Endothelial cell of umbilical vein (primary cell): ENCODE measurements at regions not wholly inside any gene's neighbourhood (a gene's known extent, or its start where the extent isn't known, plus 50 kb on each side); places are given as distances from the start of the nearest gene placed in this dataset.

Experiments
- BruUV-seq: library from RNA; stranded (reverse); fragments of 400-500 nt; replicated peaks from 2 replicates; lab custom pipeline; 2021; lab: Mats Ljungman, UMichigan
- CTCF ChIA-PET: fragments of 300-600, 350-600 bp; sonication (Branson Sonifier 250); formaldehyde crosslinking; loops from one replicate; lab custom pipeline; 2021; ENCODE audit warnings: antibody characterized with exemption, inconsistent platforms; lab: Charles Lee
- POLR2A ChIA-PET: fragments of 300-600, 350-600 bp; sonication (Branson Sonifier 250); formaldehyde crosslinking; loops from one replicate; lab custom pipeline; 2021; ENCODE audit warnings: antibody characterized with exemption, inconsistent platforms; lab: Charles Lee
- DNase-seq: peaks from one replicate; pipeline ENCODE4 v3.0.0-alpha.2; 2011; ENCODE audit warnings: low read depth, low spot score
- FAIRE-seq: peaks from 2 replicates; lab custom pipeline; 2011; peaks lifted over from hg19 to GRCh38; lab: Jason Lieb, UNC
- H2AFZ ChIP-seq: 2 replicates; pipeline ENCODE4 v1.6.0; 2012; ENCODE audit warnings: low read depth, low read length, control low read depth, inconsistent platforms
- H3K27ac ChIP-seq: 2 replicates; pipeline ENCODE4 v1.5.1; 2011; ENCODE audit warnings: low read depth, mild to moderate bottlenecking, control low read depth, low read length, moderate library complexity; ENCODE audit not compliant: insufficient read depth
- H3K27me3 ChIP-seq, 2 experiments: 2 replicates each; pipeline versions ENCODE4 v1.6.0 to v1.6.1; 2011; ENCODE audit warnings: low read length in 2 of 2, mixed read lengths in 1 of 2; ENCODE audit not compliant: control insufficient read depth in 2 of 2, insufficient read depth in 2 of 2
- H3K36me3 ChIP-seq, 2 experiments: 2 replicates in 1 of 2; 3 replicates in 1 of 2; pipeline ENCODE4 v1.5.1; 2011; ENCODE audit warnings: low read length in 2 of 2, mild to moderate bottlenecking in 1 of 2, moderate library complexity in 1 of 2; ENCODE audit not compliant: control insufficient read depth in 2 of 2, insufficient read depth in 2 of 2; ENCODE audit errors: extremely low read depth in 1 of 2
- H3K4me1 ChIP-seq: 3 replicates; pipeline ENCODE4 v1.5.1; 2011; ENCODE audit warnings: mild to moderate bottlenecking, low read length; ENCODE audit not compliant: control insufficient read depth, insufficient read depth; ENCODE audit errors: extremely low read depth
- H3K4me2 ChIP-seq: 2 replicates; pipeline ENCODE4 v1.6.1; 2011; ENCODE audit warnings: low read length, control low read depth, mixed read lengths; ENCODE audit not compliant: insufficient read depth
- H3K4me3 ChIP-seq, 3 experiments: fragments of 200-600 bp in 1 of 3; sonication (generic), shearing (Covaris generic) in 1 of 3; replicated peaks in 1 of 3; 2 replicates each; pipeline ENCODE4 v1.5.1; 2011 to 2016; ENCODE audit warnings: control low read depth in 3 of 3, low read length in 3 of 3, mild to moderate bottlenecking in 2 of 3, inconsistent platforms in 1 of 3, low read depth in 1 of 3, moderate library complexity in 1 of 3; ENCODE audit not compliant: insufficient read depth in 1 of 3
- H3K79me2 ChIP-seq: 2 replicates; pipeline ENCODE4 v1.6.0; 2012; ENCODE audit warnings: low read length, inconsistent platforms; ENCODE audit not compliant: control insufficient read depth, insufficient read depth
- H3K9ac ChIP-seq: replicated peaks from 2 replicates; pipeline ENCODE3; 2011; ENCODE audit warnings: low read length, control low read depth; ENCODE audit not compliant: insufficient read depth; ENCODE audit errors: extremely low read depth
- H3K9me1 ChIP-seq: replicated peaks from 3 replicates; pipeline ENCODE4 v1.6.0; 2011; ENCODE audit warnings: mild to moderate bottlenecking, low read length; ENCODE audit not compliant: control insufficient read depth, insufficient read depth; ENCODE audit errors: extremely low read depth
- H3K9me3 ChIP-seq: replicated peaks from 2 replicates; pipeline ENCODE4 v1.5.1; 2012; ENCODE audit warnings: low read length, inconsistent platforms; ENCODE audit not compliant: control insufficient read depth, insufficient read depth
- H4K20me1 ChIP-seq: replicated peaks from 2 replicates; pipeline ENCODE3; 2011; ENCODE audit warnings: mild to moderate bottlenecking, low read length; ENCODE audit not compliant: control insufficient read depth, insufficient read depth; ENCODE audit errors: extremely low read depth
- EZH2 ChIP-seq: IDR thresholded peaks from 2 replicates; pipeline ENCODE4 v1.6.1; 2012; ENCODE audit warnings: borderline replicate concordance, low read depth, mild to moderate bottlenecking, moderate library complexity, low read length, inconsistent platforms; ENCODE audit not compliant: severe bottlenecking
- FOS ChIP-seq: IDR thresholded peaks from 2 replicates; pipeline ENCODE4 v1.6.1; 2011; ENCODE audit warnings: mild to moderate bottlenecking, low read length, moderate library complexity, borderline replicate concordance; ENCODE audit not compliant: insufficient read depth
- GATA2 ChIP-seq: IDR thresholded peaks from 2 replicates; pipeline ENCODE4 v1.7.0; 2011; ENCODE audit warnings: low read depth, mild to moderate bottlenecking, moderate library complexity, mixed read lengths, low read length; ENCODE audit not compliant: insufficient read length, insufficient read depth
- JUN ChIP-seq: IDR thresholded peaks from 2 replicates; pipeline ENCODE4 v1.6.1; 2011; ENCODE audit warnings: borderline replicate concordance, low read depth; ENCODE audit not compliant: insufficient read length, insufficient read depth
- MYC ChIP-seq: IDR thresholded peaks from one replicate; pipeline ENCODE4 v1.6.1; 2011; ENCODE audit warnings: mild to moderate bottlenecking, low read depth, low read length
- POLR2A ChIP-seq: IDR thresholded peaks from 2 replicates; pipeline ENCODE4 v1.6.1; 2012; ENCODE audit warnings: low read depth, mild to moderate bottlenecking, control low read depth, low read length
- POLR2AphosphoS5 ChIP-seq: IDR thresholded peaks from 2 replicates; pipeline ENCODE4 v1.6.1; 2012; ENCODE audit warnings: low read depth, mild to moderate bottlenecking, control low read depth, low read length, moderate library complexity; ENCODE audit not compliant: insufficient read depth
- dilution Hi-C: fragments of 300-500 bp; cut with MboI; formaldehyde crosslinking; loops from one replicate; pipeline ENCODE4 v1.15.0; 2019; ENCODE audit warnings: low sequenced_read_pairs; ENCODE audit not compliant: extremely low pct_ligation_motif_present
- intact Hi-C: fragments of 100-400 bp; cut with micrococcal nuclease; formaldehyde crosslinking; loops from one replicate; pipeline ENCODE4 v1.10.0; 2022
- TF ChIP-seq, protein P1 (sequence below), 2 donors: IDR thresholded peaks; 1 replicate in 1 of 2; 2 replicates in 1 of 2; pipeline ENCODE4 v1.5.1; 2011; ENCODE audit warnings: low read length in 2 of 2, mild to moderate bottlenecking in 2 of 2, moderate library complexity in 2 of 2, control low read depth in 1 of 2, inconsistent platforms in 1 of 2, low read depth in 1 of 2; ENCODE audit not compliant: insufficient read depth in 1 of 2; ENCODE audit errors: extremely low read depth in 1 of 2
- TF ChIP-seq, protein P2 (sequence below): IDR thresholded peaks from 2 replicates; pipeline ENCODE4 v1.6.1; 2011; ENCODE audit not compliant: insufficient read depth, insufficient read length

DNA sequence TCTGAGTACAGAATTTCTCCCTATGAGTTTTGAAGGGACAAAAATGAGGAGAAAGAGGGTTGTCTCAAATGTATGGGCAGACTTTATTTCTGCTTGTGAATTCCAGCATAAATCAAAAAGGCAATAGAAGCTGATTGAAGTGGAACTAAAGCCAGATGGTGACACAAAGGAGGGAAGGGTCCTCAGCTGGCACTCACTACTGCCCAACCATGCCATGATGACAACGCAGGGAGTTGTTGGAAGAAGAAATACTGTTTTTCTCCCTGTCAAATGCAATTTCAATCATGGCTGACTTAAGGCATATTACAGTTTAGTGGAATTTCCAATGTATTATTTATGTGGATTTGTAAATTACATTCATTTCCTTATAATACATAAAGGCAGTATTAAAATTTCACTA is 805.8 kb downstream of the ADGRL2 start:
- Histone ChIP-seq H3K9ac (no peak overlapping the region), H3K27me3 (no peaks in the 10 kb centered on the region), H3K27ac (no peak overlapping the region), H3K36me3 (no peaks in the 10 kb centered on the region), H3K9me3 (no peaks in the 10 kb centered on the region), H3K9me1 (no peaks in the 10 kb centered on the region), H3K79me2 (no peaks in the 10 kb centered on the region), H2AFZ (no peak overlapping the region), H3K4me2 (no peak overlapping the region), H3K4me3 (no peak overlapping the region), H3K4me1 (no peaks in the 10 kb centered on the region), H4K20me1 (no peaks in the 10 kb centered on the region)
- TF ChIP-seq FOS (no peak), MYC (no peak), GATA2 (no peak), EZH2 (no peak), POLR2A (no peak), JUN (no peak), POLR2AphosphoS5 (no peak)
- TF ChIP-seq, protein P1, sequence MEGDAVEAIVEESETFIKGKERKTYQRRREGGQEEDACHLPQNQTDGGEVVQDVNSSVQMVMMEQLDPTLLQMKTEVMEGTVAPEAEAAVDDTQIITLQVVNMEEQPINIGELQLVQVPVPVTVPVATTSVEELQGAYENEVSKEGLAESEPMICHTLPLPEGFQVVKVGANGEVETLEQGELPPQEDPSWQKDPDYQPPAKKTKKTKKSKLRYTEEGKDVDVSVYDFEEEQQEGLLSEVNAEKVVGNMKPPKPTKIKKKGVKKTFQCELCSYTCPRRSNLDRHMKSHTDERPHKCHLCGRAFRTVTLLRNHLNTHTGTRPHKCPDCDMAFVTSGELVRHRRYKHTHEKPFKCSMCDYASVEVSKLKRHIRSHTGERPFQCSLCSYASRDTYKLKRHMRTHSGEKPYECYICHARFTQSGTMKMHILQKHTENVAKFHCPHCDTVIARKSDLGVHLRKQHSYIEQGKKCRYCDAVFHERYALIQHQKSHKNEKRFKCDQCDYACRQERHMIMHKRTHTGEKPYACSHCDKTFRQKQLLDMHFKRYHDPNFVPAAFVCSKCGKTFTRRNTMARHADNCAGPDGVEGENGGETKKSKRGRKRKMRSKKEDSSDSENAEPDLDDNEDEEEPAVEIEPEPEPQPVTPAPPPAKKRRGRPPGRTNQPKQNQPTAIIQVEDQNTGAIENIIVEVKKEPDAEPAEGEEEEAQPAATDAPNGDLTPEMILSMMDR (IDR thresholded peaks at IDR 0.05; ENCODE audit: extremely low read depth in 1 of 2, insufficient read depth in 1 of 2, low read depth in 1 of 2, low read length in 2 of 2) = no peak
- TF ChIP-seq, protein P2, sequence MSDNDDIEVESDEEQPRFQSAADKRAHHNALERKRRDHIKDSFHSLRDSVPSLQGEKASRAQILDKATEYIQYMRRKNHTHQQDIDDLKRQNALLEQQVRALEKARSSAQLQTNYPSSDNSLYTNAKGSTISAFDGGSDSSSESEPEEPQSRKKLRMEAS = no peak
- DNase-seq (no peak), FAIRE-seq (no peak)
- BruUV-seq = no TSS peak
- intact Hi-C loops (no loop called here), dilution Hi-C loops (no loop called here)
- POLR2A ChIA-PET = no interaction called here
- CTCF ChIA-PET = no interaction called here
